ENCODE measurements at regions not wholly inside any gene's neighbourhood (a gene's known extent, or its start where the extent isn't known, plus 50 kb on each side); places are given as distances from the start of the nearest gene placed in this dataset.
A peak's percentile ranks its signal among the peaks of the same experiment; 100 is the strongest.

DNA sequence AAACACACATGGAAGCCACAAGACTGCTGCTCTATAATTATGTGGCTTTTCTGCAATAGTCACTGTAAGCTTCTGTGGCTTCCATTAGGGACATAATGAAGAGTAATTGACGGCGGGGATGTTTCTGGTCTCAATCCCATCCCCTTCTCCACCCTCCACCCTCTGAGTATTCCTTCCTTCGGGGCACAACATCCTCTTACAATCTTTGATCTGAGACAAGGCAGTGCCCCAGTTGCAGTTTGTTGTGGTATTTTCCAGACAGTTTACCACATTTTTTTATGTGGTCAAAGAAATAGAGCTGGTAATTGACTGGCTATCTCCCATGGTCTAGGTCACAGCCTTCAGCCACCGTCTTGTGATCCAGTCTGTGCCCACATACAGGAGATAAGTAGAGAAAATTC is 277.7 kb downstream of the NR2F1-AS1 start:
- Histone ChIP-seq H3K36me3 (ENCODE audit: control insufficient read depth in 2 of 2, extremely low read depth in 1 of 2, insufficient read depth in 2 of 2, low read length in 2 of 2) (no peaks in the 10 kb centered on the region), H3K9me1 (replicated peaks; ENCODE audit: control insufficient read depth, extremely low read depth, insufficient read depth, low read length) (no peaks in the 10 kb centered on the region), H3K27me3 (ENCODE audit: control insufficient read depth in 2 of 2, insufficient read depth in 2 of 2, low read length in 2 of 2) (no peaks in the 10 kb centered on the region), H3K79me2 (ENCODE audit: control insufficient read depth, insufficient read depth, low read length) (no peaks in the 10 kb centered on the region), H3K9ac (replicated peaks; ENCODE audit: extremely low read depth, insufficient read depth, low read length) (no peak overlapping the region), H3K4me2 (ENCODE audit: insufficient read depth, low read length) (peak overlapping the region; percentile 51), H3K4me3 (replicated peaks in 1 of 3; ENCODE audit: insufficient read depth in 1 of 3, low read depth in 1 of 3, low read length in 3 of 3) (no peak overlapping the region), H3K27ac (ENCODE audit: insufficient read depth, low read depth, low read length) (no peak overlapping the region), H4K20me1 (replicated peaks; ENCODE audit: control insufficient read depth, extremely low read depth, insufficient read depth, low read length) (no peaks in the 10 kb centered on the region), H2AFZ (ENCODE audit: low read depth, low read length) (peak overlapping the region; percentile 68), H3K4me1 (ENCODE audit: control insufficient read depth, extremely low read depth, insufficient read depth, low read length) (peaks cover 8% of the 10 kb centered on the region), H3K9me3 (replicated peaks; ENCODE audit: control insufficient read depth, insufficient read depth, low read length) (no peaks in the 10 kb centered on the region)
- ChIA-PET POLR2A (no interaction called here), CTCF (interaction anchor here (1.2 kb wide), 2 partner anchors 9 to 20 kb away, joined by 3 read pairs; no protein-coding TSS in a partner anchor)
- BruUV-seq (replicated peaks), result no TSS peak
- DNase-seq (ENCODE audit: low read depth, low spot score) (peak; percentile 17), FAIRE-seq (no peak)
- intact Hi-C loops (cut with micrococcal nuclease), result no loop called here
- dilution Hi-C loops (cut with MboI; ENCODE audit: extremely low pct_ligation_motif_present, low sequenced_read_pairs), result no loop called here
- no peak for TF ChIP-seq EZH2 (IDR thresholded peaks at IDR 0.05; ENCODE audit: borderline replicate concordance, low read depth, low read length, severe bottlenecking)
- TF ChIP-seq JUN (IDR thresholded peaks at IDR 0.05; ENCODE audit: borderline replicate concordance, insufficient read depth, insufficient read length, low read depth), result no peak
- TF ChIP-seq FOS (IDR thresholded peaks at IDR 0.05; ENCODE audit: borderline replicate concordance, insufficient read depth, low read length), result no peak
- TF ChIP-seq MYC (IDR thresholded peaks at IDR 0.05; ENCODE audit: low read depth, low read length), result no peak
- TF ChIP-seq POLR2AphosphoS5 (IDR thresholded peaks at IDR 0.05; ENCODE audit: insufficient read depth, low read depth, low read length), result no peak
- TF ChIP-seq, protein P1, sequence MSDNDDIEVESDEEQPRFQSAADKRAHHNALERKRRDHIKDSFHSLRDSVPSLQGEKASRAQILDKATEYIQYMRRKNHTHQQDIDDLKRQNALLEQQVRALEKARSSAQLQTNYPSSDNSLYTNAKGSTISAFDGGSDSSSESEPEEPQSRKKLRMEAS (IDR thresholded peaks at IDR 0.05; ENCODE audit: insufficient read depth, insufficient read length), result no peak
- no peak for TF ChIP-seq GATA2 (IDR thresholded peaks at IDR 0.05; ENCODE audit: insufficient read depth, insufficient read length, low read depth, low read length)
- TF ChIP-seq, protein P2, sequence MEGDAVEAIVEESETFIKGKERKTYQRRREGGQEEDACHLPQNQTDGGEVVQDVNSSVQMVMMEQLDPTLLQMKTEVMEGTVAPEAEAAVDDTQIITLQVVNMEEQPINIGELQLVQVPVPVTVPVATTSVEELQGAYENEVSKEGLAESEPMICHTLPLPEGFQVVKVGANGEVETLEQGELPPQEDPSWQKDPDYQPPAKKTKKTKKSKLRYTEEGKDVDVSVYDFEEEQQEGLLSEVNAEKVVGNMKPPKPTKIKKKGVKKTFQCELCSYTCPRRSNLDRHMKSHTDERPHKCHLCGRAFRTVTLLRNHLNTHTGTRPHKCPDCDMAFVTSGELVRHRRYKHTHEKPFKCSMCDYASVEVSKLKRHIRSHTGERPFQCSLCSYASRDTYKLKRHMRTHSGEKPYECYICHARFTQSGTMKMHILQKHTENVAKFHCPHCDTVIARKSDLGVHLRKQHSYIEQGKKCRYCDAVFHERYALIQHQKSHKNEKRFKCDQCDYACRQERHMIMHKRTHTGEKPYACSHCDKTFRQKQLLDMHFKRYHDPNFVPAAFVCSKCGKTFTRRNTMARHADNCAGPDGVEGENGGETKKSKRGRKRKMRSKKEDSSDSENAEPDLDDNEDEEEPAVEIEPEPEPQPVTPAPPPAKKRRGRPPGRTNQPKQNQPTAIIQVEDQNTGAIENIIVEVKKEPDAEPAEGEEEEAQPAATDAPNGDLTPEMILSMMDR (IDR thresholded peaks at IDR 0.05; ENCODE audit: extremely low read depth in 1 of 2, insufficient read depth in 1 of 2, low read depth in 1 of 2, low read length in 2 of 2), result no peak
- no peak for TF ChIP-seq POLR2A (IDR thresholded peaks at IDR 0.05; ENCODE audit: low read depth, low read length)

Data from endothelial cell of umbilical vein (primary cell).